BJ (cell line): ENCODE measurements at regions not wholly inside any gene's neighbourhood (a gene's known extent, or its start where the extent isn't known, plus 50 kb on each side); places are given as distances from the start of the nearest gene placed in this dataset.

ENCODE experiments used
- CTCF ChIA-PET: fragments of 350-600 bp; formaldehyde crosslinking; extraction: SDS; loops from one replicate; lab custom pipeline; 2021; ENCODE audit warnings: antibody characterized with exemption, inconsistent platforms; lab: Yijun Ruan, JAX
- POLR2A ChIA-PET: fragments of 300-600 bp; sonication (Branson Sonifier 250); formaldehyde crosslinking; extraction: SDS; loops from one replicate; lab custom pipeline; 2021; ENCODE audit warnings: antibody characterized with exemption; lab: Charles Lee
- DNase-seq: peaks from one replicate; pipeline ENCODE4 v3.0.0-alpha.2; 2011; ENCODE audit warnings: low read depth
- H3K27me3 ChIP-seq: 2 replicates; pipeline ENCODE4 v1.6.0; 2011; ENCODE audit warnings: low read length; ENCODE audit not compliant: control insufficient read depth, insufficient read depth
- H3K36me3 ChIP-seq: 2 replicates; pipeline ENCODE4 v1.5.1; 2011; ENCODE audit warnings: low read length; ENCODE audit not compliant: control insufficient read depth, insufficient read depth
- H3K4me3 ChIP-seq: 2 replicates; pipeline ENCODE4 v1.5.1; 2011; ENCODE audit warnings: low read depth, mild to moderate bottlenecking, control low read depth, low read length
- CTCF ChIP-seq: IDR thresholded peaks from 2 replicates; pipeline ENCODE4 v1.5.1; 2011; ENCODE audit warnings: low read depth, mild to moderate bottlenecking, control low read depth, inconsistent platforms, low read length, moderate library complexity; ENCODE audit not compliant: insufficient read depth

GRCh38 chr5:112560371-112560770 is 141.3 kb upstream of the EPB41L4A start:
- no peak overlapping the region for H3K4me3 ChIP-seq
- H3K36me3 ChIP-seq: no peaks in the 10 kb centered on the region
- no peak for DNase-seq
- TF ChIP-seq CTCF: no peak
- no peaks in the 10 kb centered on the region for H3K27me3 ChIP-seq
- ChIA-PET POLR2A (no interaction called here), CTCF (interaction anchor here (0.8 to 12.9 kb wide), 3 partner anchors 10 to 386 kb away, joined by 3 to 171 read pairs (median 4); no protein-coding TSS in a partner anchor)

DNA sequence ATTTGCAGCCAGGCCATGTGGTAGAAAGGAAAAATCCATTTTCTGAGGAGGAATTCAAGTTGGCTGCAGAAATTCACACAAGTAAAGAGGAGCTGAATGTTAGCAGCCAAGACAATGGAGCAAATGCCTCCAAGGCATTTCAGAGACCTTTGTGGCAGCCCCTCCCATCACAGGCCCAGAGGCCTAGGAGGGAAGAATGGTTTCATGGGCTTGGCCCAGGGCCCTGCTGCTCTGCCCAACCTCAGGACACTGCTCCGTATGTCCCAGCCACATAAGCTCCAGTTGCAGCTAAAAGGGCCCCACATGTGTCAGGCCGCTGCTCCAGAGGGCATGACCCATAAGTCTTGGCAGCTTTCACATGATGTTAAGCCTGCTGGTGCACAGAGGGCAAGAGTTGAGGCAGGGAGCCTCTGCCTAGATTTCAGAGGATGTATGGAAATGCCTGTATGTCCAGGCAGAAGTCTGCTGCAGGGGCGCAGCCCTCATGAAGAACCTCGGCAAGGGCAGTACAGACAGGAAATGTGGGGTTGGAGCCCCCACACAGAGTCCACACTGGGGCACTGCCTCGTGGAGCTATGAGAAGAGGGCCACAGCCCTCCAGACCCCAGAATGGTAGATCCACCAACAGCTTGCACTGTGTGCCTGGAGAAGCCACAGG is 144.2 kb upstream of the EPB41L4A start:
- Histone ChIP-seq H3K4me3 (no peak overlapping the region), H3K36me3 (no peaks in the 10 kb centered on the region), H3K27me3 (no peaks in the 10 kb centered on the region; the same call in 1 of the 2 replicates)
- TF ChIP-seq CTCF: no peak
- ChIA-PET CTCF (interaction anchor here (2.6 kb wide), 1 partner anchor 12 kb away, joined by 8 read pairs; no protein-coding TSS in a partner anchor), POLR2A (no interaction called here)
- no peak for DNase-seq

DNA sequence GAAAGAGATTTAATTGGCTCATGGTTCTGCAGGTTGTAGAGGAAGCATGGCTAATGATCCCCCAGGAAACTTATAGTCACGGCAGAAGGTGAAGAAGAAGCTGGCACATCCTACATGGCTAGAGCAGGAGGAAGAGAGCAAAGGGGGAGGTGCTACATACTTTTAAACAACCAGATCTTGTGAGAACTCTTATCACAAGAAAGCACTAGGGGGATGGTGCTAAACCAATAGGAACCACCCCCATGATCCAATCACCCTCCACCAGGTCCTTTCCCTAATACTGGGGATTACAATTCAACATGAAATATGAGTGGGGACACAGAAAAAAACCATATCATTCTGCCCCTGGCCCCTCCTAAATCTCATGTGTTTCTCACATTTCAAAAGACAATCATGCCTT is 147.2 kb upstream of the EPB41L4A start:
- no peaks in the 10 kb centered on the region for H3K36me3 ChIP-seq
- no peak for DNase-seq
- ChIA-PET POLR2A (no interaction called here), CTCF (interaction anchor here (0.7 kb wide), 1 partner anchor 15 kb away, joined by 3 read pairs; no protein-coding TSS in a partner anchor)
- H3K4me3 ChIP-seq: no peak overlapping the region
- no peak for TF ChIP-seq CTCF
- no peaks in the 10 kb centered on the region; the same call in 1 of the 2 replicates for H3K27me3 ChIP-seq

- no peaks in the 10 kb centered on the region for H3K36me3 ChIP-seq
- DNase-seq: no peak
- no peak overlapping the region for H3K4me3 ChIP-seq
- ChIA-PET CTCF (no interaction called here), POLR2A (no interaction called here)
- H3K27me3 ChIP-seq: peaks cover 4% of the 10 kb centered on the region
- TF ChIP-seq CTCF: no peak
These were observed 150.5 kb upstream of the EPB41L4A start for GRCh38 chr5:112569596-112569995.

DNA sequence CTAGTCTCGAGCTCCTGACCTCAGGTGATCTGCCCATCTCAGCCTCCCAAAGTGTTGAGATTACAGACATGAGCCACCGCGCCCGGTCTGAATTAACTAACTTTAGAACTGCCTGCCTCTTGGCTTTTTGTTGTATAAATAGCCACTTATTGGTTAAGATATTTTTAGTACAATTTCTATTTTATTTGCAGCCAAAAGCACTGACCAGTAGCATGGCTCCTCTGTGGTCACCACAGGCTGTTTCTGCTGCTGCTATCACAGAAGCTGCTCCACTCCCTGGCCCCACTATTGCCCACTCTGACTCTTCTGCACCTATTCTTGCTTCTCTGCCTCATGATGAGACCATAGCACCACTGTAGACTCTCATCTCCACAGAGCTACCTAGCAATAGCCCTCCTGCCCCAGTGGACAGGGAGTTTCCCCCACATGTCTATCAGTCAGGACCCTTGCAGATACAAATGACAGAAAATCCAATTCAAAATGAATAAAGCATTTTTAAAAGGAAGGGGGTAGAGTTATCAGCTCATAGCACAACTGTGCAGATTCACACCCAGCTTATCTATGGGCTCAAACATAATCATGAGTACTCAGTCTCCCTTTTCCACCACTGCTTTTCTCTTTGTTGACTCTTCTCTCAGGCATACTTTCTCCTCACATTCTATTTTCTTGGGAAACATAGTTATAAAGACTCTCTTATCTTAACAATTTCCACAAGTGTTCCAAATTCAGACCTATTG is 151.8 kb upstream of the EPB41L4A start:
- Histone ChIP-seq H3K27me3 (peaks cover 4% of the 10 kb centered on the region), H3K4me3 (no peak overlapping the region), H3K36me3 (no peaks in the 10 kb centered on the region)
- no peak for DNase-seq
- ChIA-PET CTCF (no interaction called here), POLR2A (interaction anchor here (0.6 kb wide), 1 partner anchor 154 kb away, joined by 3 read pairs; no protein-coding TSS in a partner anchor)
- TF ChIP-seq CTCF: no peak
